NB4 (cell line): ENCODE measurements at regions not wholly inside any gene's neighbourhood (a gene's known extent, or its start where the extent isn't known, plus 50 kb on each side); places are given as distances from the start of the nearest gene placed in this dataset.

Experiments used
- MYC ChIP-seq: IDR thresholded peaks from 2 replicates; pipeline ENCODE4 v1.6.1; 2011; ENCODE audit warnings: low read depth, low read length
- POLR2A ChIP-seq: IDR thresholded peaks from 2 replicates; pipeline ENCODE4 v1.6.1; 2011; ENCODE audit warnings: mild to moderate bottlenecking; ENCODE audit not compliant: insufficient read length; ENCODE audit errors: extremely low read depth
- TF ChIP-seq, protein P1 (sequence below): IDR thresholded peaks from one replicate; pipeline ENCODE4 v1.5.1; 2012; ENCODE audit warnings: low read depth, low read length

DNA sequence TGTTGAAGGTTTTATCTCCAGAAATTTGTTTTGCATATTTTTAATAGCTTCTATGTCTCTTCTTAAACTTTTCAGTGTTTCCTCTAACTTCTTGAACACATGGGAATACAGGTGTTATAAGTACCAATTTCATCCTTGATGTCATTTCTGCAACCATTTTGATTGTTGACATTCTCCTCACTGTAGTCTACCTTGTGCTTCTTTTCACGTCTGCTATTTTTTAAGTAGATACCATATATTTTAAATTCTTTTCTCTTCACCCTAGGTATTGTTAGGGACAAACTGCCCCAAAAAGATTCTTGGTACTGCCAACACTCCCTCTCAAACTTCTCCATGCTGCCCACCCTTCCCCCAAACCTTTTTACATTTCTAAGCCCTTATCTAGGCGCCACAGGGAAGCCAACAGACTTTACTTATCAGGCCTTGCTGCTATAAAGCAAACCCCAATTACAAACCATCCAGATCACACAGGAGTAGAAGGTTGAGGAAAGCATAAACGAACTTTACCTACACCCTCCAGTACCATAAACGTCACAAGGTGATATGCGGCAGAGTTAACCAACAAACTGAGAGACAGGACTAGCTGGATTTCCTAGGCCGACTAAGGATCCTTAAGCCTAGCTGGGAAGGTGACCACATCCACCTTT lies 1165.3 kb downstream of the TAF11L14 start:
- TF ChIP-seq, protein P1, sequence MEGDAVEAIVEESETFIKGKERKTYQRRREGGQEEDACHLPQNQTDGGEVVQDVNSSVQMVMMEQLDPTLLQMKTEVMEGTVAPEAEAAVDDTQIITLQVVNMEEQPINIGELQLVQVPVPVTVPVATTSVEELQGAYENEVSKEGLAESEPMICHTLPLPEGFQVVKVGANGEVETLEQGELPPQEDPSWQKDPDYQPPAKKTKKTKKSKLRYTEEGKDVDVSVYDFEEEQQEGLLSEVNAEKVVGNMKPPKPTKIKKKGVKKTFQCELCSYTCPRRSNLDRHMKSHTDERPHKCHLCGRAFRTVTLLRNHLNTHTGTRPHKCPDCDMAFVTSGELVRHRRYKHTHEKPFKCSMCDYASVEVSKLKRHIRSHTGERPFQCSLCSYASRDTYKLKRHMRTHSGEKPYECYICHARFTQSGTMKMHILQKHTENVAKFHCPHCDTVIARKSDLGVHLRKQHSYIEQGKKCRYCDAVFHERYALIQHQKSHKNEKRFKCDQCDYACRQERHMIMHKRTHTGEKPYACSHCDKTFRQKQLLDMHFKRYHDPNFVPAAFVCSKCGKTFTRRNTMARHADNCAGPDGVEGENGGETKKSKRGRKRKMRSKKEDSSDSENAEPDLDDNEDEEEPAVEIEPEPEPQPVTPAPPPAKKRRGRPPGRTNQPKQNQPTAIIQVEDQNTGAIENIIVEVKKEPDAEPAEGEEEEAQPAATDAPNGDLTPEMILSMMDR: no peak
- TF ChIP-seq MYC: no peak
- TF ChIP-seq POLR2A: no peak
